ENCODE measurements at regions not wholly inside any gene's neighbourhood (a gene's known extent, or its start where the extent isn't known, plus 50 kb on each side); places are given as distances from the start of the nearest gene placed in this dataset.

DNA sequence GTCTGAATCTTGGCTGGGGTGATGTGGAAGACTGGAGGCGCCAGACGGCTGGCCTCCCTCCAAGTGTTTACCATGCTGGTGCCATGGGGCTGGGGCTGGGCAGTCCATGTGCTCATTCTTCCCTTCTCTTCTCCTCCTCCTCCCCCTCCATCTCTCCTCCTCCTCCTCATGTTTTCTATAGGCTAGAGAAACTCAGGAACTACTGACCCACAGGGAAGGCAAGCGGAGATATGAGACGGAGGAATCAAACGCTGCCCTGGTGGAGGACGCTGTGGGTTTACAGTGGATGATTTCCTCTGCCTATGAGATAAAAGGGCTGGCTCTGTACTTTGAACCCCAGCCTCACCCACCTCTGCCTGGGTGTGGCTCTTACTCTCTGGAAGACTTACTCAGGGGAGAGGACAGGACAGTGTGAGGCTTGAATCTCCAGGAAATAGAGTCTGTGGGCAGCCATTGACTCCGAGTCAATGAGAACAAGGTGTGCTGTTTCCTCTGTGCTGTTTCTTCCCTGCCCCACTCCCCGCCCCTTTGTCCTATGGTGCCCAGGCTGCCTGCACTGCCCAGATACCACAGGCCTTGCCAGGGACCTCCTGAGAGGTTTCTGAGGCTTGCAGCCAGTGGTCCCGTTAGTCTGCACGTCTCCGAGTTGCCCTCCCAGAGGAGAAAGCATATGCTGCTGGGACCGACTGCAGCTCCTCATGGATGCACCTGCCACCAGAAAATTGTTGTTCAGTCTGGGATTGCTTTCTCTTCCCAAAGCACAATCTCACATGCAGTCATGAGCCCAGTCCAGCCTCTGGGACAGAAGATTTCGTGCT is 132.6 kb upstream of the ARHGAP5 start:
- Histone ChIP-seq H3K4me3 (ENCODE audit: low read depth in 1 of 2, low read length in 2 of 2) (peak overlapping the region in 1 of 2 donors; percentile 14), H3K27ac (ENCODE audit: low read length) (peak overlapping the region; percentile 84), H3K9me3 (ENCODE audit: control insufficient read depth in 1 of 2, low read length in 2 of 2) (no peaks in the 10 kb centered on the region), H3K36me3 (ENCODE audit: control insufficient read depth in 1 of 2, insufficient read depth in 2 of 2, low read length in 2 of 2) (no peaks in the 10 kb centered on the region), H3K4me1 (ENCODE audit: control insufficient read depth in 1 of 2, insufficient read depth in 2 of 2, low read length in 2 of 2) (no peaks in the 10 kb centered on the region), H3K27me3 (ENCODE audit: low read depth, low read length) (no peaks in the 10 kb centered on the region)

GRCh38 chr14:31945074-31945613 is 132.0 kb upstream of the ARHGAP5 start:
- H3K4me1 ChIP-seq (ENCODE audit: control insufficient read depth in 1 of 2, insufficient read depth in 2 of 2, low read length in 2 of 2): peaks cover under 1 to 1% of the 10 kb centered on the region in 2 donors
- H3K4me3 ChIP-seq (ENCODE audit: low read depth in 1 of 2, low read length in 2 of 2): peak overlapping the region in 1 of 2 donors; percentile 14
- no peaks in the 10 kb centered on the region for H3K27me3 ChIP-seq (ENCODE audit: low read depth, low read length)
- H3K36me3 ChIP-seq (ENCODE audit: control insufficient read depth in 1 of 2, insufficient read depth in 2 of 2, low read length in 2 of 2): no peaks in the 10 kb centered on the region
- H3K9me3 ChIP-seq (ENCODE audit: control insufficient read depth in 1 of 2, low read length in 2 of 2): no peaks in the 10 kb centered on the region
- H3K27ac ChIP-seq (ENCODE audit: low read length): peak overlapping the region; percentile 84

DNA sequence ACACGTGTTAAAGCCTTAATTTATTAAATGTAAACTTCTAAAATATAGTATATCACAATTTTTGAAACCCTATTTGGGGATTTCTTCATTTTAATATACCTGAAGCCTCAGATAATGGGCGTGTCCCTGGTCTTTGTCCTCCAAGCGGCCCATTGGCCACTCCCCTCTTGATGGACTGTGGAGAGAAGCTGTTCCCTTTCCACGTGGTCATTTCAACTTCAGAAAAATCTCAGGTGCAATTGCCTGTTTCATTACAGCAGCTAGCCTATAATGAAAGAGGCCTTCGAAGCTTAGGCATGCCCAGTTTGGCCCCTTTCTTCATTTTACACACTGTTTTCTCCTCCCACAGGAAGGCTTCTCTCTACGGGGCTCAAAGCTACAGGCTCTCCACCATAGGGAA is 131.4 kb upstream of the ARHGAP5 start:
- no peak overlapping the region for H3K4me3 ChIP-seq (ENCODE audit: low read depth in 1 of 2, low read length in 2 of 2)
- no peaks in the 10 kb centered on the region for H3K9me3 ChIP-seq (ENCODE audit: control insufficient read depth in 1 of 2, low read length in 2 of 2)
- no peaks in the 10 kb centered on the region for H3K36me3 ChIP-seq (ENCODE audit: control insufficient read depth in 1 of 2, insufficient read depth in 2 of 2, low read length in 2 of 2)
- no peaks in the 10 kb centered on the region for H3K27me3 ChIP-seq (ENCODE audit: low read depth, low read length)
- H3K27ac ChIP-seq (ENCODE audit: low read length): no peak overlapping the region
- H3K4me1 ChIP-seq (ENCODE audit: control insufficient read depth in 1 of 2, insufficient read depth in 2 of 2, low read length in 2 of 2): peaks cover 6 to 7% of the 10 kb centered on the region in 2 donors

DNA sequence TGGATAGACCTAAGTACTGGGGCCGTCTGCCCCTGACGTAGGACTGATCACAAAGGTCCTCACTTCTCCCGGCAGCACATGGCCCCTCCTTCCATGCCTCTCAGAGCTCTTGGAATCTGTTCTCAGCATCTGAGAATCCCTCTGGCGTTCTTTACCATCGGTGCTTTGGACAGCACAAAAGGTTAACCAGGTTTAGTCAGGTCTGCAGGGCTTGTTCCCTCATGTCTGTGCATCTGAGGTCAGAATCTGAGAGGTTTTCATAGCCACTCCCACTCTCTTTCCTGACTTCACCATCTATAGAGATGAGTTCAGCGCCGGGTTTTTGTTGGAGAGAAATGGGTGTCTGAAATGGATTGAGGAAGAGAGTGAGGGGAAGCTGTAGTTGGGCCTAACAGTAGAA is 130.0 kb upstream of the ARHGAP5 start:
- no peak overlapping the region for H3K4me3 ChIP-seq (ENCODE audit: low read depth in 1 of 2, low read length in 2 of 2)
- no peaks in the 10 kb centered on the region for H3K27me3 ChIP-seq (ENCODE audit: low read depth, low read length)
- H3K27ac ChIP-seq (ENCODE audit: low read length): no peak overlapping the region
- H3K9me3 ChIP-seq (ENCODE audit: control insufficient read depth in 1 of 2, low read length in 2 of 2): no peaks in the 10 kb centered on the region
- no peaks in the 10 kb centered on the region for H3K36me3 ChIP-seq (ENCODE audit: control insufficient read depth in 1 of 2, insufficient read depth in 2 of 2, low read length in 2 of 2)
- peaks cover 7 to 17% of the 10 kb centered on the region in 2 donors for H3K4me1 ChIP-seq (ENCODE audit: control insufficient read depth in 1 of 2, insufficient read depth in 2 of 2, low read length in 2 of 2)

- no peak overlapping the region for H3K4me3 ChIP-seq (ENCODE audit: low read depth in 1 of 2, low read length in 2 of 2)
- H3K4me1 ChIP-seq (ENCODE audit: control insufficient read depth in 1 of 2, insufficient read depth in 2 of 2, low read length in 2 of 2): peaks cover 7 to 17% of the 10 kb centered on the region in 2 donors
- no peak overlapping the region for H3K27ac ChIP-seq (ENCODE audit: low read length)
- H3K9me3 ChIP-seq (ENCODE audit: control insufficient read depth in 1 of 2, low read length in 2 of 2): no peaks in the 10 kb centered on the region
- H3K36me3 ChIP-seq (ENCODE audit: control insufficient read depth in 1 of 2, insufficient read depth in 2 of 2, low read length in 2 of 2): no peaks in the 10 kb centered on the region
- no peaks in the 10 kb centered on the region for H3K27me3 ChIP-seq (ENCODE audit: low read depth, low read length)
Observed at GRCh38 chr14:31947680-31948595, 129.2 kb upstream of the ARHGAP5 start.

DNA sequence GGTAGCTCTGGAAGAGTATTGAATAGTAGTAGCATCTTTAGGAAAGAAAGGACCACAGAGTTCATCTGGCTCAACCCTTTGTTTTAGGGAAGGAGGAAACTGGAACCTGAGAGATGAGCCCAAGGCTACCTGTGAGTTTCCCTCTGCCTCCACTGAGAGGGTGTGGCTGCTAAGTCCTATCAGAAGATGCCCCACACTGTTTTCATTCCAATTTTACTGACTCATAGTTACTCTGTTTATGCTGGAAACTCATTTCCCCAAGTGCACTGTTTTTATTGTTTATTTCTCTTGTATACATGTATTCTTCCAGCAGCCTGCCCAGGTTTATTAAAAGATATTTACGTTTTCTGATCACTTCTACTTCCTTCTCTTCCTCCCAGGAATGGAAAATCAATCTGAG is 127.4 kb upstream of the ARHGAP5 start:
- Histone ChIP-seq H3K4me1 (ENCODE audit: control insufficient read depth in 1 of 2, insufficient read depth in 2 of 2, low read length in 2 of 2) (peaks cover 7 to 17% of the 10 kb centered on the region in 2 donors), H3K9me3 (ENCODE audit: control insufficient read depth in 1 of 2, low read length in 2 of 2) (no peaks in the 10 kb centered on the region), H3K4me3 (ENCODE audit: low read depth in 1 of 2, low read length in 2 of 2) (no peak overlapping the region), H3K27ac (ENCODE audit: low read length) (no peak overlapping the region), H3K27me3 (ENCODE audit: low read depth, low read length) (no peaks in the 10 kb centered on the region), H3K36me3 (ENCODE audit: control insufficient read depth in 1 of 2, insufficient read depth in 2 of 2, low read length in 2 of 2) (no peaks in the 10 kb centered on the region)

- H3K9me3 ChIP-seq (ENCODE audit: control insufficient read depth in 1 of 2, low read length in 2 of 2): no peaks in the 10 kb centered on the region
- H3K4me1 ChIP-seq (ENCODE audit: control insufficient read depth in 1 of 2, insufficient read depth in 2 of 2, low read length in 2 of 2): peaks cover 7 to 17% of the 10 kb centered on the region in 2 donors
- H3K27ac ChIP-seq (ENCODE audit: low read length): no peak overlapping the region
- peak overlapping the region in 1 of 2 donors; percentile 1 for H3K4me3 ChIP-seq (ENCODE audit: low read depth in 1 of 2, low read length in 2 of 2)
- H3K36me3 ChIP-seq (ENCODE audit: control insufficient read depth in 1 of 2, insufficient read depth in 2 of 2, low read length in 2 of 2): no peaks in the 10 kb centered on the region
- H3K27me3 ChIP-seq (ENCODE audit: low read depth, low read length): no peaks in the 10 kb centered on the region
Observed at GRCh38 chr14:31950331-31950730, 126.8 kb upstream of the ARHGAP5 start.

DNA sequence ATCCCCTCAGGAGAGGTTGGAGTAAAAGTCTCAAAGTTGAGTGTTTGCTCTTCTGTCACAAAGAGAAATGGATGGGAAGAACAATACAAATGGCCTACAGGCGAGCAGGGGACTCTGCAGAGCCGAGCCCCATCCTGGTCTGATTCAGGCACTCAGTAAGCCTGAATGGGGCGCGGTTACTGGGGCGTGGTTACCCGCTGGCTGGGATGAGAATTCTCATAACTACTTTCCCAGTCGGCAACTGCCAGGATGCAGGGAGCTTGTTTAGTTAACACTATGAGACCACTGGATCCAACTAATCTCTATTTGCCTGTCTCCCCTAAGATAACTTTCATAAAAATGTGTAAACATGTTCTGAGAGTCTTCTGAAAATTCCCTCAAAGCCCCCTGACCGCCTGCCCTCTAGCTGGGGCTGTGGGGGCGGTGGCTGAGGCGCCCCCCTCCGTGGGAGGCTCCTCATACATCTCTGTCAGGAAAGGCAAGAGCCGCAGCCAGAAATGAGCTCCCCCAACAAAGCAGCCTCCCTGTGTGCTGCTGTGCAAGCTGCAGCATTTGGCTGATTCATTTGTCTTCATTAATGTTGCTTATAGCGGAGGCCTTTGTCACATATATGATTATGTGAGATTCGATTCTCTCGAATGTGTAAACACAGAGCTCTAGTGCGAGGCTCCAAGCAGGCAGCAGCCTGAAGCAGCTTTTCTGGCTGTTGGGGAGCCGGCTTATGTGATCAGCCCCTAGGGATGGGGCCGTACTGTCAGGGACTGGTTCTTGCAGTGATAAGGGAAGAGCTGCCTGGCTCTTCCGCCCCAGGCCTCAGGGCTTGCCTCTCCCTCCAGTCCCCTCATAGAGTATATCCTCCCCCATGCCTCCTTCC is 126.1 kb upstream of the ARHGAP5 start:
- H3K27ac ChIP-seq (ENCODE audit: low read length): no peak overlapping the region
- no peaks in the 10 kb centered on the region for H3K36me3 ChIP-seq (ENCODE audit: control insufficient read depth in 1 of 2, insufficient read depth in 2 of 2, low read length in 2 of 2)
- H3K4me3 ChIP-seq (ENCODE audit: low read depth in 1 of 2, low read length in 2 of 2): peak overlapping the region; percentile 1 to 3
- H3K27me3 ChIP-seq (ENCODE audit: low read depth, low read length): no peaks in the 10 kb centered on the region
- H3K4me1 ChIP-seq (ENCODE audit: control insufficient read depth in 1 of 2, insufficient read depth in 2 of 2, low read length in 2 of 2): peaks cover 7 to 17% of the 10 kb centered on the region in 2 donors
- H3K9me3 ChIP-seq (ENCODE audit: control insufficient read depth in 1 of 2, low read length in 2 of 2): no peaks in the 10 kb centered on the region

- Histone ChIP-seq H3K9me3 (ENCODE audit: control insufficient read depth in 1 of 2, low read length in 2 of 2) (no peaks in the 10 kb centered on the region), H3K27me3 (ENCODE audit: low read depth, low read length) (no peaks in the 10 kb centered on the region), H3K36me3 (ENCODE audit: control insufficient read depth in 1 of 2, insufficient read depth in 2 of 2, low read length in 2 of 2) (no peaks in the 10 kb centered on the region), H3K4me3 (ENCODE audit: low read depth in 1 of 2, low read length in 2 of 2) (no peak overlapping the region), H3K27ac (ENCODE audit: low read length) (no peak overlapping the region), H3K4me1 (ENCODE audit: control insufficient read depth in 1 of 2, insufficient read depth in 2 of 2, low read length in 2 of 2) (peaks cover 7 to 17% of the 10 kb centered on the region in 2 donors)
Observed at GRCh38 chr14:31951638-31951964, 125.5 kb upstream of the ARHGAP5 start.

GRCh38 chr14:31952573-31952972 is 124.5 kb upstream of the ARHGAP5 start:
- no peak overlapping the region for H3K4me3 ChIP-seq (ENCODE audit: low read depth in 1 of 2, low read length in 2 of 2)
- H3K27ac ChIP-seq (ENCODE audit: low read length): no peak overlapping the region
- H3K4me1 ChIP-seq (ENCODE audit: control insufficient read depth in 1 of 2, insufficient read depth in 2 of 2, low read length in 2 of 2): peaks cover 7 to 17% of the 10 kb centered on the region in 2 donors
- H3K27me3 ChIP-seq (ENCODE audit: low read depth, low read length): no peaks in the 10 kb centered on the region
- H3K9me3 ChIP-seq (ENCODE audit: control insufficient read depth in 1 of 2, low read length in 2 of 2): no peaks in the 10 kb centered on the region
- no peaks in the 10 kb centered on the region for H3K36me3 ChIP-seq (ENCODE audit: control insufficient read depth in 1 of 2, insufficient read depth in 2 of 2, low read length in 2 of 2)

All from muscle layer of duodenum (tissue), 2 donors.